Glomerular visceral epithelial cell (primary cell): ENCODE measurements at regions not wholly inside any gene's neighbourhood (a gene's known extent, or its start where the extent isn't known, plus 50 kb on each side); places are given as distances from the start of the nearest gene placed in this dataset.
A peak's percentile ranks its signal among the peaks of the same experiment; 100 is the strongest.
"Not testable (repeated sequence)": the region's sequence is repeated elsewhere in the genome, so short reads cannot be mapped to it uniquely, and the experiment has no call there.

Experiments used
- DNase-seq: peaks from one replicate; pipeline ENCODE4 v3.0.0-alpha.2; 2016; ENCODE audit errors: extremely low spot score

- no peak for DNase-seq
Observed at GRCh38 chr13:47705185-47705584, 295.9 kb downstream of the SUCLA2 start.

- DNase-seq, result no peak
Observed at GRCh38 chr13:47696674-47697073, 304.4 kb downstream of the SUCLA2 start.

GRCh38 chr13:47687577-47687976 lies 313.5 kb downstream of the SUCLA2 start:
- no peak for DNase-seq

DNA sequence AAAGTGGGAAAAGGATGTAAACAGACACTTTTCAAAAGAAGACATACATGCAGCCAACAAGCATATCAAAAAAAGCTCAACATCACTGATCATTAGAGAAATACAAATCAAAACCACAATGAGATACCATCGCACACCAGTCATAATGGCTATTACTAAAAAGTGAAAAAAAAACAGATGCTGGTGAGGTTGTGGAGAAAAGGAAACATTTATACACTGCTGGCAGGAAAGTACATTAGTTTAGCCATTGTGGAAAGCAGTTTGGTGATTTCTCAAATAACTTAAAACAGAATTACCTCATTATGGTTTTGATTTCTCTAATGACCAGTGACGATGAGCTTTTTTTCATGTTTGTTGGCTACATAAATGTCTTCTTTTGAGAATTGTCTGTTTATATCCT lies 315.9 kb downstream of the SUCLA2 start:
- not testable (repeated sequence) for DNase-seq

DNA sequence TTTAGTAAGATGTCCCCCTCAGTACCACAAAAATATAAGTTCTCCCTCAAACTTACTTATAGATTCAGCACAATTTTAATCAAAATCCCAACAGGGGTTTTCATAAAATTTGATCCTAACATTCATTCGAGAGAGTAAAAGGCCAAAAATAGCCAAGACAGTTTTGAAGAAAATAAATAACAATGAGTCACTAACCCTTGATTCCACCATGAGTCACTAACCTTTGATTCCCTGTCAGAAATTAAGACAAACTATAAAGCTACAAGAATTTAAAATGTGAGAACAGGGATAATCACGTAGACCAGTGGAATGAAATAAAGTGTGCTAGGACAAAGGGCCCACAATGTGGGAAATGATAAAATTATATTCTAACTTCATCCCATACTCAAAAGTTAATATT lies 320.3 kb downstream of the SUCLA2 start:
- DNase-seq, result no peak

DNA sequence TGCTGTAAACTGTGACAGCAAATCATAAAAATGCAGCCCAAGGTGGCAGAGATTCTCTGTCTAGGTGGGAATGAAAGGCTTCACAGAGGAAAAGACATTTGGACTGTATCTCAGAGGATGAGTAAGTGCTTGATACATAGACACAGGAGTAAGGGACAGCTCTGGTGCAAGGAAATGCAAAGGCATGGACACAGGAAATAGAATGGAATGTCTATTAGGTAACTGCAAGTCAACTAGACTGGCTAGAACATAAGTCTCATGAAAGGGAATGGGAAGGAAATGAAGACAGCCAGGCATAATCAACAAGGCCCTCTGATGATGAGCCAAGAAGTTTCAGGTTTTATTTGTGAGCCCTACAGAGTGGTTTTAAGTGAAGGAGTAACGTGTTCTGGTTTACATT lies 321.7 kb downstream of the SUCLA2 start:
- DNase-seq, result peak; percentile 17

DNA sequence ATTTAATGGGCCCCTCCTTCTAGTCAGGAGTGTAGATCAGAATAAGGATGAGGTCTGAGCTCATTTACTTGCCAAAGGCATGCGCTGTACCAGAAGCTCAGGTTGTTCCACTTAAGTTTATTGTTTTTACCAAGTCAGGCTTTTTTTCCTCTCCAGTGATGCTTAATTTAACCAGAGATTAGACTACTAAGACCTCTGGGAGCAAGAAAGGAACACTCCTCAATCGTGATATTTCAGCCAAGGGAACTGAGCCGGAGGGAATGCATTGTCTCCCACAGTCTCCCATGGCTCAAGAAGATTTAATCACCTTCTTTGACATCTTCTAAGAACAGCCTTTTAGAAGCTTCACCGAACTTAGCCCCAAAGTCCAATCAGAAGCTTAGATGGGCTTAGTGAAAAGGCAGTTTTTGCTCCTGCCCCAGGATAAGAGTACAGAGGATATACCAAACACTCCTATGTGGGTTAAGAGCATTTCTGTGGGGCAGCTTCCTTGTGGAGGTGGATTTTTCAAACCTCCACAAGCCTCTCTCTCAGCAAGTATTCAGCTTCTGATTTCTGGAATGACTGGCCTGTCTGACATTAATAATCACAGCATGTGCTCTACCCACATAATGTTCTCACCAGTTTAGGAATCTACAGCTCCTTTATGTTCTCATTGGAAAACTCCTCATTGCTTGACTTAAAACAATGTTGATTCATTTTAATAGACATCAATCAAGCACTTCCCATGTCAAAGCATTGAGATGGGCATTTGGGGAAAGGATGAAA lies 322.7 kb downstream of the SUCLA2 start:
- DNase-seq, result no peak

- DNase-seq, result no peak
Observed at GRCh38 chr13:47675871-47676270, 325.2 kb downstream of the SUCLA2 start.

GRCh38 chr13:47673009-47673850 lies 327.8 kb downstream of the SUCLA2 start:
- DNase-seq, result no peak

GRCh38 chr13:47672245-47673008 lies 328.6 kb downstream of the SUCLA2 start:
- DNase-seq, result no peak

GRCh38 chr13:47671776-47672175 lies 329.3 kb downstream of the SUCLA2 start:
- DNase-seq, result no peak

DNA sequence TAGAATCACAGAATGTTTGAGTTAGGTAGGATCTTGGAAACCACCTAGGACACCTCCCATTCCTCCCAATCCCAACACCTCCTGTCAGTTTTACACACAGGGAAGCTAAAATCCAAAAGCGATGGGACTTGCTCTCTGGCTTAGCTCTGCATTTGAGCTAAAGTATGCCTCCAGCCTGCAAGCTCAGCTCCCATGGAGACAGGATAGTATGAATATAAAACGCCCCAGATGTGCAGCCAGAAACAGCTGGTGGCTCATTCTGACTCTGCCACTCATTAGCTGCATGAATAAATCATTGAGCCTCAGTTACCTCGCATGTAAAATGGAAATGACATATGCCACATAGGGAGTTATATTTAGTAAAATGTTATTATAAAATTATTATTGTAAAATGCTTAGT lies 336.0 kb downstream of the SUCLA2 start:
- DNase-seq, result no peak

DNA sequence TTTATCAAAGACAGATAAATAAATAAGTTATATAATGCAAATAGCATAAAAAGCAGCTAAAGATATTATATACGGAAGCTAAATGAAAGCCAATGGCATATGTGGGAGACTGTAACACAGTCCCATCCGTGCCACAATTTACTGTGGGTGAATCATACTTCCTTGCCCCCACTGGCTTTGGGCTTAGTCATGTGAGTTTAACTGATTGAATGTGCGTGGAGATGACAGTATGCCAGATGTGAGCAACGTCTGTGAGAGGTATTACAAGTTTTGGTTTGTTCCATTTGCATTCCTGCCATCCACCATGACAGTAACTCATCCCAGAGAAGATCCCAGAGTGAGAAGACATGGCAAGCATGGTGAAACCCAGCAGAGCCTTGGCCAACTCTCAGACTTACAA lies 340.0 kb downstream of the SUCLA2 start:
- peak; percentile 37 for DNase-seq

DNA sequence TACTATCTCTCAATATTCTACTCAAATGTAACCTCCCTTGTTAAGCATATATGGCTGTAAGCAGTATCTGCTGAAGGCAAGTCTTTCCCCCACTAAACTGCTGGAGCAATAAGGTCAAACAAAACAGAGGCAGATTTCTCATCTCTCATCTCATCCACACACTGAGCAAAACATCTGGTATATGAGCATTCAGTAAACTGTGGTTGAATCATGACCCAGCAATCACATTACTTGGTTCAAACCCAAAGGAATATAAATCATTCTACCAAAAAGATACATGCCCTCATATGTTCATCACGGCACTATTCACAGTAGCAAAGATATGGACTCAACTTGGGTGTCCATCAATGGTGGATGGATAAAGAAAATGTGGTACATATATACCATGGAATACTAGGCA lies 344.4 kb downstream of the SUCLA2 start:
- DNase-seq, result no peak

GRCh38 chr13:47650209-47650608 lies 350.9 kb downstream of the SUCLA2 start:
- DNase-seq, result no peak

GRCh38 chr13:47647001-47647400 lies 354.1 kb downstream of the SUCLA2 start:
- no peak for DNase-seq

DNA sequence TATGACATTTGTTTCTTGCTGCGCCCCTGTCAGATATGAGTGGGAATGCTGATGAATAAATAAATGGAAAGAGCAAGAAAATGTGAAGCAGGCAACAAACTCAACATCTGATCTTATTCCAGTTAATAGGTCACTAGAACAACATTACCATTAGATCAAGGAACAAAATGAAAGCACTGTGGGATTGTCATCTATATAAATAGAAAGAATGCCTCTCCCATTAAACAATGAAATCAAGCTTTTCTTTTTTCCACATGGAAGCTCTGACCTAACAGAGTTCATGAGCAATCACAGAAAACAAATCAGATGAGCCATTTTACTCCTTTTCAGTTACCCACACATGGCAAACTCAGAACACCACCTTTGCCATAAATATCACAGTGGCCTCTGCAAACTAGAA lies 354.8 kb downstream of the SUCLA2 start:
- DNase-seq, result no peak

DNA sequence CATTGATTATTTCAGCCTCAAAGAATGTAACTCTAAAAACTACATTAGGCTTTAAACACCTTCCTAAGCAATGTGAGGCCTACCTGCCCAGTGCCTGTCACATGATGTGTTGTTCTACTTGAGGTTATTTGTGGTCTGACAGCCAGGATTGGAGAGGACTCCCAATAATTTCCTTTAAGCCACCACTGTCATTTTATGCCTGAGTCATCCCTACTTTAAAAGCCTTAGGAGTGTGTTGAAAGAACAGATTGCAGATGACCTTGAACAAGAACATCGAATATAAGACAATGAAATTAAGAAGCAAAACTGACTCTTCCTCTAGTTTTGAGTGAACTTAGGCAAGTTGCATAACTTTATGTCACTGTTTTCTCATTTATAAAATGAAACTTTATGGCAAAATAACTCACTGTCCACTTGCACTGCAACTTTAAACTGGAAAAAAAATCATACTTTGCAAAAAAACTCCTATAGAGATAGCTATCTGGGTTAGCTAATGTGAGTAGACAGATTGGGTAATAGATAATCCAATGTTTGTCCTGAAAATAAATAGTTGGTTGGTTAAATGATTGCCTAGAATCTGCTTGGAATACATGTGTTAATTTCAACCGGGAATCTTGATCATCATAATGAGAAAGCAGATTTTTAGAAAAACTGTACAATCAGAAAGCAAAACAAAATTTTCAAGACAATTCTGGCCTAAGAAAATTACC lies 361.2 kb downstream of the SUCLA2 start:
- DNase-seq, result no peak

DNA sequence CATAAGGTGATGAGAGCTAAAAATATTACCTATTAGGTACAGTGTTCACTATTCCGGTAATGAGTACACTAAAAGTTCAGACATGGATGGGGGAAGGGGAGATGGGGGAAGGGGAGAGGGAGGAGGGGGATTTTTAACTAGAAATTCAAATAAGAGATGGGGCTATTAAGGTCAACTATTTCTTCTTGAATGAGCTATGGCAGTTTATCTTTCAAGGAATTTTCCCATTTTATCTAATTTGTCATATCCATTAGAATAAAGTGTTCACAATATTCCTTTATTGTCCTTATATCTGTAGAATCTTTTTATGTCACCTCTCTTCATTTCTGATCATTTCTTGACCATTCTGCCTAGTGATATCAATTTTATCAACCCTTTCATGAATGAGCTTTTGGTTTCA lies 362.4 kb downstream of the SUCLA2 start:
- no peak for DNase-seq

DNA sequence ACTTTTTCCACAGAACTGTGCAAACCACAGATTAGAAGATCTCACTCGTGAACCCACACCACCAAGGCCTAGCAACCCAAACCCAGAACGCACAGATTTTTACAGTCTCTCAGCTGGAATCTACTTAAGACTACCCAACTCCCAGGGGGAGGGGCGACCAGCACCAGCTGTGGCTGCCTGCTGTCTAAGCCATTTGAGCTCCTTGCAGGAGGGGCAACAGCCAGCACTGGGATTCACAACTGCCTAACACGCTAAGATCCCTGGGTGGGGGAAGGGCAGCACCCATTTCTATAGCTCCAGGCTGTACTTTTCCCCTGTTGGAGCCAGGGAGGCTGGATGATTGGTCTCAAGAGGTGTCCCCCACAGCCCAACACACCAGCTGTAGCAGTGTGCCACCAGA lies 368.8 kb downstream of the SUCLA2 start:
- no peak for DNase-seq

GRCh38 chr13:47628666-47629065 lies 372.4 kb downstream of the SUCLA2 start:
- DNase-seq, result peak; percentile 20

GRCh38 chr13:47623862-47624261 lies 377.2 kb downstream of the SUCLA2 start:
- DNase-seq, result no peak
